IPS-20b (cell line): ENCODE measurements at regions not wholly inside any gene's neighbourhood (a gene's known extent, or its start where the extent isn't known, plus 50 kb on each side); places are given as distances from the start of the nearest gene placed in this dataset.

Source experiments
- H3K27ac ChIP-seq: one replicate; pipeline ENCODE4 v1.5.1; 2013; ENCODE audit warnings: low read length
- H3K27me3 ChIP-seq: 2 replicates; pipeline ENCODE4 v1.6.1; 2013; ENCODE audit warnings: mild to moderate bottlenecking, low read length, inconsistent platforms; ENCODE audit not compliant: insufficient read depth
- H3K36me3 ChIP-seq: 2 replicates; pipeline ENCODE4 v1.6.1; 2013; ENCODE audit warnings: low read depth, mild to moderate bottlenecking, inconsistent platforms, low read length, moderate library complexity; ENCODE audit not compliant: insufficient read depth
- H3K4me1 ChIP-seq: 2 replicates; pipeline ENCODE4 v1.6.1; 2013; ENCODE audit warnings: mild to moderate bottlenecking, control low read depth, inconsistent platforms, low read length, moderate library complexity; ENCODE audit not compliant: insufficient read depth
- H3K4me3 ChIP-seq: 2 replicates; pipeline ENCODE4 v1.5.1; 2013; ENCODE audit warnings: mild to moderate bottlenecking, low read length, inconsistent platforms
- H3K9ac ChIP-seq: 2 replicates; pipeline ENCODE4 v1.6.1; 2013; ENCODE audit warnings: low read depth, mild to moderate bottlenecking, inconsistent platforms, low read length, moderate library complexity
- H3K9me3 ChIP-seq: 2 replicates; pipeline ENCODE4 v1.6.1; 2013; ENCODE audit warnings: mild to moderate bottlenecking, low read depth, low read length, inconsistent platforms; ENCODE audit not compliant: insufficient read depth

GRCh38 chr3:87895983-87896382 lies 162.8 kb downstream of the CGGBP1 start:
- no peaks in the 10 kb centered on the region for H3K4me1 ChIP-seq
- H3K9ac ChIP-seq, result no peak overlapping the region
- no peaks in the 10 kb centered on the region; the same call in 1 of the 2 replicates for H3K9me3 ChIP-seq
- H3K4me3 ChIP-seq, result no peak overlapping the region
- H3K36me3 ChIP-seq, result no peaks in the 10 kb centered on the region
- no peak overlapping the region for H3K27ac ChIP-seq
- H3K27me3 ChIP-seq, result no peaks in the 10 kb centered on the region

- H3K36me3 ChIP-seq, result no peaks in the 10 kb centered on the region
- no peak overlapping the region for H3K9ac ChIP-seq
- no peak overlapping the region for H3K27ac ChIP-seq
- H3K4me1 ChIP-seq, result no peaks in the 10 kb centered on the region
- H3K9me3 ChIP-seq, result peaks cover 7% of the 10 kb centered on the region
- H3K27me3 ChIP-seq, result no peaks in the 10 kb centered on the region
- no peak overlapping the region for H3K4me3 ChIP-seq
Observed at GRCh38 chr3:87873136-87873535, 185.7 kb downstream of the CGGBP1 start.

DNA sequence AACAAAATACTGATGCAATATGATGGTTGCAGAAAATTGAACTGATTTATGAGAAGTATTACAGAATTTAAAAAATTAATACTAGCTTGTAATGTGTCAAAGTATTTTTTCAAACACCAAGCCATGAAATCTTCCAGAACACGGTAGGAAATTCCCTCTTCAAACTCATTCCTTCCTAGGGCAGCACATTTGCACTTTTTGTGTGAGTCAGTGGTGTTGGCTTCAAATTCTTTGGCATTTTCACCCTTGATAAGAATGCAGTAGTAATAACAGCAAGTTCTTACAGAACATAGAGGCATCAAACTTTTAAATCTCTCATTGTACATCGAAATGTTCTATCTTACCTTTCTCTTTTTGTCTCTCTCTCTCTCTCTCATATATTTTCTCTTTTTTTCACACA lies 191.8 kb downstream of the CGGBP1 start:
- Histone ChIP-seq H3K4me3 (no peak overlapping the region), H3K9me3 (no peaks in the 10 kb centered on the region; the same call in 1 of the 2 replicates)

DNA sequence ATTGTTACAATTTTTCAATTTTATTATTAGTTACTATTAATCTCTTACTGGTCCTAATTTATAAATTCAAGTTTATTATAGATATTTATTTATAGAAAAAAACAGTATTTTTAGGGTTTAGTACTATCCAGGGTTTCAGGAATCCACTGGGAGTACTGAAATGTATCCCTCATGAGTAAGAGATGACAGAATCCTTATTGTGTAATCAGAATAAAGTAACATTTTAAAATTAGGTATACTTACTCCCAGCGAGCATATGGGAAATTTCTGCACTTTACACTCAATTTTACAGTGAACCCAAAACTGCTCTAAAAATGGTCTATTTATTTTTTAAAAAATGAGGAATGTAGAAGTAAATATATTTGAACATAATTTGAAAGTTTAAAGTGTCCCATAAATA lies 202.7 kb downstream of the CGGBP1 start:
- no peak overlapping the region for H3K4me3 ChIP-seq
- no peaks in the 10 kb centered on the region for H3K27me3 ChIP-seq
- H3K9me3 ChIP-seq, result no peaks in the 10 kb centered on the region
- H3K27ac ChIP-seq, result no peak overlapping the region
- no peaks in the 10 kb centered on the region for H3K36me3 ChIP-seq
- H3K4me1 ChIP-seq, result no peaks in the 10 kb centered on the region
- H3K9ac ChIP-seq, result no peak overlapping the region

More for the DNA sequence above, 191.8 kb downstream of the CGGBP1 start:
- no peak overlapping the region for H3K27ac ChIP-seq
- H3K36me3 ChIP-seq, result no peaks in the 10 kb centered on the region
- no peaks in the 10 kb centered on the region for H3K27me3 ChIP-seq
- no peaks in the 10 kb centered on the region for H3K4me1 ChIP-seq
- H3K9ac ChIP-seq, result no peak overlapping the region

GRCh38 chr3:87855616-87856015 lies 203.2 kb downstream of the CGGBP1 start:
- no peaks in the 10 kb centered on the region for H3K36me3 ChIP-seq
- no peak overlapping the region for H3K27ac ChIP-seq
- H3K4me1 ChIP-seq, result no peaks in the 10 kb centered on the region
- H3K27me3 ChIP-seq, result no peaks in the 10 kb centered on the region
- no peaks in the 10 kb centered on the region for H3K9me3 ChIP-seq
- H3K4me3 ChIP-seq, result no peak overlapping the region
- no peak overlapping the region for H3K9ac ChIP-seq

- H3K4me3 ChIP-seq, result no peak overlapping the region
- no peaks in the 10 kb centered on the region for H3K4me1 ChIP-seq
Observed at GRCh38 chr3:87855211-87855610, 203.6 kb downstream of the CGGBP1 start.

GRCh38 chr3:87848003-87848402 lies 210.8 kb downstream of the CGGBP1 start:
- H3K27ac ChIP-seq, result no peak overlapping the region
- H3K9me3 ChIP-seq, result no peaks in the 10 kb centered on the region
- no peak overlapping the region for H3K4me3 ChIP-seq
- no peaks in the 10 kb centered on the region for H3K4me1 ChIP-seq
- no peak overlapping the region for H3K9ac ChIP-seq
- no peaks in the 10 kb centered on the region for H3K36me3 ChIP-seq
- no peaks in the 10 kb centered on the region for H3K27me3 ChIP-seq

More at GRCh38 chr3:87855211-87855610, 203.6 kb downstream of the CGGBP1 start:
- Histone ChIP-seq H3K9ac (no peak overlapping the region), H3K9me3 (no peaks in the 10 kb centered on the region), H3K27ac (no peak overlapping the region), H3K36me3 (no peaks in the 10 kb centered on the region), H3K27me3 (no peaks in the 10 kb centered on the region)

- Histone ChIP-seq H3K9me3 (no peaks in the 10 kb centered on the region; the same call in 1 of the 2 replicates), H3K4me1 (no peaks in the 10 kb centered on the region), H3K9ac (no peak overlapping the region), H3K27me3 (no peaks in the 10 kb centered on the region), H3K4me3 (no peak overlapping the region), H3K27ac (no peak overlapping the region), H3K36me3 (no peaks in the 10 kb centered on the region)
Observed at GRCh38 chr3:87837076-87837475, 221.7 kb downstream of the CGGBP1 start.

- Histone ChIP-seq H3K9ac (no peak overlapping the region), H3K4me1 (no peaks in the 10 kb centered on the region), H3K9me3 (no peaks in the 10 kb centered on the region; the same call in 1 of the 2 replicates), H3K27ac (no peak overlapping the region), H3K4me3 (no peak overlapping the region), H3K27me3 (no peaks in the 10 kb centered on the region), H3K36me3 (no peaks in the 10 kb centered on the region)
Observed at GRCh38 chr3:87836026-87836425, 222.8 kb downstream of the CGGBP1 start.

- Histone ChIP-seq H3K36me3 (no peaks in the 10 kb centered on the region), H3K9me3 (no peaks in the 10 kb centered on the region; the same call in 1 of the 2 replicates), H3K4me3 (no peak overlapping the region), H3K4me1 (no peaks in the 10 kb centered on the region), H3K27me3 (no peaks in the 10 kb centered on the region), H3K9ac (no peak overlapping the region), H3K27ac (no peak overlapping the region)
Observed at GRCh38 chr3:87835236-87835635, 223.6 kb downstream of the CGGBP1 start.

DNA sequence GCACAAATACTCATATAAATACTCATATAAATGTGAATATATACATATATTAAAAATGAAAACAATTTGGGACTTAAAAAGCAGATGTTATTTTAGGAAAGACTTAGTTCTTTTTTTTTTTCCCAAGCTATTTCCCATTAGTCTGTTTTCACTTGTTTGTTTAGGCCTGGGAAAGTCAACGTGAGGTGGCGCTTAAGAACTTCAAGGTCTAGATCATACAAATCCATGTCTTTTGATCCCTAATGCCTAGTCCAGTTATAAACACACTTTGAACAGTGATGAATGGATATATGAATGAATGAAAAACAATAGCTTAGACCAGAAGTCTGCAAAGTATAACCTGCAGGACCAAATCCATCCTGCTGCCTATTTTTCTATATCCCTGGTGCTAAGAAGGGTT lies 224.5 kb downstream of the CGGBP1 start:
- Histone ChIP-seq H3K4me3 (no peak overlapping the region), H3K9ac (no peak overlapping the region), H3K27ac (no peak overlapping the region), H3K27me3 (no peaks in the 10 kb centered on the region), H3K36me3 (no peaks in the 10 kb centered on the region), H3K4me1 (no peaks in the 10 kb centered on the region), H3K9me3 (no peaks in the 10 kb centered on the region; the same call in 1 of the 2 replicates)

GRCh38 chr3:87833039-87833377 lies 225.8 kb downstream of the CGGBP1 start:
- Histone ChIP-seq H3K27me3 (no peaks in the 10 kb centered on the region), H3K4me3 (no peak overlapping the region), H3K36me3 (no peaks in the 10 kb centered on the region), H3K9me3 (no peaks in the 10 kb centered on the region), H3K27ac (no peak overlapping the region), H3K9ac (no peak overlapping the region), H3K4me1 (no peaks in the 10 kb centered on the region)

DNA sequence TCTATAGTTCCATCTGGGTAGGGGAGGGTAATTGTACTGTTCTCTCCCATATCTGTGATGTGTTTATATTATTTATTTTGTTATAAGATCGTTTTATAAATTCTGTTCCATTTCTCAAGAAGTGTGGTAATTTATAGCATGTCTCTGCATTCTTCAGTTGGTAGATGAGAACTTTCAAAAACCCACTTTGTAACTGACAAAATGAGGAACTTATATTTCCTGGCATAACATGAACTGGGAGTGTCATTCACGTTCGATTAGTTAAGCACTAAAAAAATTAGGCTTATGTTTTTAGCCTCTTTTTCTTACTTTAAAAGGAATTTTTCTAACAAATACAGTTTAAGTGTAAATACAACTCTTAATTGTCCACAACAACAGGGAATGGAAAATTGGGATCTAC lies 230.8 kb downstream of the CGGBP1 start:
- Histone ChIP-seq H3K27me3 (no peaks in the 10 kb centered on the region), H3K4me1 (no peaks in the 10 kb centered on the region), H3K9ac (no peak overlapping the region), H3K36me3 (no peaks in the 10 kb centered on the region), H3K9me3 (no peaks in the 10 kb centered on the region), H3K4me3 (no peak overlapping the region), H3K27ac (no peak overlapping the region)
